ENCODE measurements at regions not wholly inside any gene's neighbourhood (a gene's known extent, or its start where the extent isn't known, plus 50 kb on each side); places are given as distances from the start of the nearest gene placed in this dataset.

- TF ChIP-seq EP300 (IDR thresholded peaks at IDR 0.05) (no peak), POLR2A (IDR thresholded peaks at IDR 0.05) (no peak)
Measured at GRCh38 chr11:98136357-98136756, 884.4 kb upstream of the CNTN5 start.
